Cardiac septum (tissue), 1 donor: ENCODE measurements at regions not wholly inside any gene's neighbourhood (a gene's known extent, or its start where the extent isn't known, plus 50 kb on each side); places are given as distances from the start of the nearest gene placed in this dataset.

Source experiments
- DNase-seq: peaks from one replicate; pipeline ENCODE4 v3.0.0-alpha.2; 2020; ENCODE audit warnings: low spot score
- intact Hi-C: fragments of 100-400 bp; cut with DNase I; formaldehyde crosslinking; loops from one replicate; pipeline ENCODE4 v1.14.0; 2022
- donor health status: DM: no; HTN: no; CAD: no.

DNA sequence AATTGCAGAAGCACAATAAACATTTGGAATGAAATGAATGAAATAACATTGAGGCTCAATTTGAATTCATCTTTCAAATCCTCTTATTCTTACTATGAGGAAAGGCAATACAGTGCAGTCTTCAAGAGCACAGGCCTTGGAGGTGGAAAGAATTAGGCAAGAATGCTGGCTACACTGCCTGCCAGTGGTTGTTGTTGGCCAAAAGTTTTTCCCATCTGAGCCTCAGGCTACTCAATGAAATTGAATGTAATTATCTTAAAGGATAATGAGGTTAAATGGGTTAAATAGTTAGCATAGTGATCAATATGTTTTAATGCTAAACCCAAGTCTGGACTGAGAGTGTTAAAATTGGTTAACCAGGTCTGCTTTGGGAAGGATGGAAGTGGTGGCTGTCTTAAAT is 140.9 kb downstream of the MBL2 start:
- intact Hi-C loops: no loop called here
- DNase-seq: no peak

DNA sequence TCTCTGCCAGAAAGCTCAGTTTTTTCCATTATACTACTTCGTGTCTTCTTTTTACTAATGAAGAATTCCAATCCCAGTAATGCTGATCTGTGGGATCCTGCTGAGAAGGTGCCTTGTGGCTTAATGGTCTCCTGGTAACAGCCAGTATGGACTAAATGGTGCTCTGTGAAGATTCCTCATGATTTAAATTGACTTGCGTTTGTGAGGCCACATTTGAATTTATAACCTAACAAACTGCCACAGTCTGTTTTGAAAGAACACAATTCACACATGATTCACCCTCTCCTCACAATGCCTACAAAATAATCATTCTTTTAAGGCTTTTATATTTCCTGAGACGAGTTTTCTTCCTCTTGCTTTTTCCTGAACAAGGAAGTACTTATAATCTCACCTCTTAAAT is 140.0 kb downstream of the MBL2 start:
- DNase-seq: no peak
- intact Hi-C loops: no loop called here

- intact Hi-C loops: no loop called here
These were observed 139.3 kb downstream of the MBL2 start for GRCh38 chr10:52633266-52633665.

DNA sequence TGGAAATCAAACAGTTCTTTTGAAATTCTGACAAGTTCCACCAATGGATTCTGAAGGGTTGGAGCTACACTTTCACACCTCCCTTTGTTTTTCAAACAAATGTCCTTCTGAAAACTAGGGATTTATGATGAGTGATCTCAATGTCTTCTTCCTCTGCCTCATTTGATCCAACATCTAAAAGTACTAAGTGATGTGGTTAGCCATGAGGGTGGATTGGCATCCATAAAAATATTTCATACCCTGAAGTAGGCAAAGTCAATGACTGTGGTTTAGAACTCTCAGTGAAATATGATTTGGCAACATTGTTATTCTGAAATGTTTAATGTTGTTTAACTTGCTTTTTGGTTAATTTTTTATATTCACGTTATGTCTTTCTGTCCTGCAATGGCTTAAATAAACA is 136.9 kb downstream of the MBL2 start:
- DNase-seq: no peak
- intact Hi-C loops: no loop called here

More at GRCh38 chr10:52633266-52633665, 139.3 kb downstream of the MBL2 start:
- no peak for DNase-seq

DNA sequence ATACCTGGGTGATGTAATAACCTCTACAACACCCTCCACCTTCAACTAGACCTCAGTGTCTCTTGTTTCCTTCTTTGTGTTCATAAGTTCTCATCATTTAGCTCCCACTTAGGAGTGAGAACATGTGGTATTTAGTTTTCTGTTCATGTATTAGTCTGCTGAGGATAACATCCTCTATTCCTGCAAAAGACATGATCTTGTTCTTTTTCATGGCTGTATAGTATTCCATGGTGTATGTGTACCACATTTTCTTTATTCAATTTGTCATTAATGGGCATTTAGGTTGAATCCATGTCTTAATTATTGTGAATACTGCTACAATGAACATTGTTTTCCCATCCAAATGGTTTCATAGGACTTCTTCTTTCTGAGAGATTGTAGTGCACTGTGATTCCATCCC is 135.7 kb downstream of the MBL2 start:
- intact Hi-C loops: no loop called here
- no peak for DNase-seq

DNA sequence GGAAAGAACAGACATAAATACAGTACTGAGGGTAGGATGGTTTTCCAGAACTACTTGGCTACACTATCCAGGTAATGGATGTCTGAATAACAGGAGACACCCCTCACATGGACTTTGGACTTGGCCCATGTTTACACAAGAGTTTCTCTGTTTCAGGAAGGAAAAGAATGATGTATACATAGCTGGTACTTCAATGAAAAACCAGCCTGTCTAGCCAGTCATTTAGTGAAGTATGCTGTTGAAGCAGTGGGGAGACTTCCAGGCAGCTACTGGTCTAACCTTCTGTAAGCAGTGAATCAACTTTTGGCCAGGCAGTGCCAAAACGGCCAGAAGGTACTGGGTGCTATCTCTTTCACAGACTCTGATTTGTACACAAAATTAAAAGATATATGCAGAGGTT is 135.0 kb downstream of the MBL2 start:
- no peak for DNase-seq
- intact Hi-C loops: no loop called here

DNA sequence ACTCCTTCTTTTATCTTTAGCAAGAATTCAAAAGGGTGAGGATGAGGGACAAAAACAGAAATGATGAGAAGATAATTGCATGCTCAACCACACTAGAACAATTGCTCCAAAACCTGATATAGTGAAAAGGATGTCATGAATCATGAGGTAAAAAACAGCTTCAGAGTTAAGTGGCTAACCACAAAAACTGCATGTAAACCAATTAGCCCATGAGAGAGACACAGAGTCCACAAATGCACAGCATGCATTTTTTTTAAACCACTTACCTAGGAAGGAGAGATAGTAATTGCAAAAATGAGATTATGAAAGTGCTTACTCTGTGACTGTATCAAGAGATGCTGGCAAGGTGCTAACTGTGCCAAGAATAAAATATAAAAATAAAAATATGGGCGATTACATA is 132.9 kb downstream of the MBL2 start:
- intact Hi-C loops: no loop called here
- DNase-seq: no peak

GRCh38 chr10:52642208-52642607 is 130.4 kb downstream of the MBL2 start:
- DNase-seq: no peak
- intact Hi-C loops: no loop called here

- intact Hi-C loops: loop anchor here (2.0 kb wide), 1 partner anchor 84 kb away; no protein-coding TSS in a partner anchor
- DNase-seq: no peak
These were observed 128.0 kb downstream of the MBL2 start for GRCh38 chr10:52644373-52645186.

GRCh38 chr10:52645187-52645758 is 127.3 kb downstream of the MBL2 start:
- DNase-seq: no peak
- intact Hi-C loops: loop anchor here (2.0 kb wide), 1 partner anchor 84 kb away; no protein-coding TSS in a partner anchor

DNA sequence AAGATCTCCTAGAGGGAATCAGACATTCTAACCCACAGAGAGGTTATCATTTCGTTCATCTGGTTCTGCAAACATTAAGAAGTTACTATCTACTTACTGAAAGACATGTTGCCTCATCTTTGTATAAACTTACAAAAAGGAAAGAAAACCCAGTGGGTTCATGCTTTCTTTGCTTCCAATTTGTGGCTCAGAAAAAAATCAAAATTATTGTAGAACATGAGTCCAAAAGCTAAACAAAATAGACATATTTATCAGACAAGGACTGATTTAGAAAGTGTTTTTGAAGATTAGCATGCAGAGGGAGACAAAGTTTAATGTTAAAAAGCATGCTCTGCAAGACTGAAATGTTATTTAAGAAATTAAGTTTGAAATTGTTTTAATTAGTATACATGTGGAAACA is 123.1 kb downstream of the MBL2 start:
- no peak for DNase-seq
- intact Hi-C loops: no loop called here

DNA sequence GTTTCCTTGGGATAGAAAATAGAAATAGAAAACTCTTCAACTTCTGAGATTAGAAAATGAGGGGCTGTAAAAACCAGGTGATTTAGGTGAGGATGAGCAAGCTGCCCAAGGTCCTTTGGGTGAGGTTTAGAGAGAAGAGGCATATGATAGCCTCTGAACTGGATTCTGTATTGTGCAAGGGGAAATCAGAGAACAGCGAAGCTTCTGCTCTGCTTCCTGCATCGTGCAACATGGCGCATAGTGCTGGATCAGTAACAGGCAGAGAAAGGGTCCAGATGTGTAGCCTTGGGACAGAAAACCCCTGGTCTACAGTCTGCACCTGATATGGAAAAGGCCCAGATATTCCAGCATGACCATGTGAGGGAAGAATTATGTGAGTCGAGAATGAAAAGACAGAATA is 121.7 kb downstream of the MBL2 start:
- no peak for DNase-seq
- intact Hi-C loops: no loop called here

DNA sequence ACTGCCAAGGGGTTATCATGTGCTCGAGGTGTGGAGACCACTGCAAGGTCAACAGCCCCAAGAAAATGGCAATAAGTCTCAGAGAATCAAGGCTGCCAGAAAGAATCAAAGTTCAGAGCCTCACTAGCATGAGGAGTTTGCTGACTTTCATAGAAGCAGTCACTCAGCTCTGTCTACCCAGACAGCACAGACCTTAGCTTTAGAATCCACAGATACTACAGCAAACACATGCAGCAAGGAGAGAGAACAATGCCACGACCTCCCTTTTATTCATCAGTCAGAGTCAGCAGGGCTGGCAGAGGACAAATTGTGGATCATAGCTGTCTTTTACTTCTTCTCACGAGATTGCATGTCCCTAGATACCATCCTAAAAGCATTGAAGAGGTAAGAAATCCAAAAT is 121.3 kb downstream of the MBL2 start:
- no peak for DNase-seq
- intact Hi-C loops: no loop called here

GRCh38 chr10:52652431-52653262 is 119.9 kb downstream of the MBL2 start:
- DNase-seq: no peak
- intact Hi-C loops: no loop called here

DNA sequence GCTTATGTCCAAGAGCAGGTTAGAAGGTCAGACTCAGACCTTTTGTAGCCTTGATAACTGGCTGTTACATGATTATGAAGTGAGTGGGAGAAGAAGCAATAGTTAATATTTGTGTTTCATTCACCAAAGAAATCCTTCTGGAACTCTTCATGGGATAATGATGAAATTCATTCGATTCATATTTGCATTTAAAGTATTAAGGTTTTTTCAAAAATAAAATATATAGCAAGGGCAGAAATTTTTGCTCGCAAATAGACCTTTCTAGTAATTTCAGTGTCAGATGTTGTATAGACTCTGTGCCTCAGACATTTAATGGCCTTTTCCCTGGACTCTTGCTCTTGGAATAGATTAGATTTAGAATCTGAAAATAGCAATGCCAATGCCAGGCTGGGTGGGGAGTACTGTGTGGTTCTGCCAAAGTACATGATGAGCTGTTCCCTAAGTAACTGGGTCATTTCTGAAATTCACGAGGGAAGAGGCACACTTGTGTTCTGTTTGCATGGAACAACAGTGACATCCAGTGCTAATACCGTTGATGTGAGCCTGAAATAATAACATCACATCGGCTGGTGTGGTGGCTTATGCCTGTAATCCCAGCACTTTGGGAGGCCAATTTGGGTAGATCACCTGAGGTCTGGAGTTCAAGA is 119.2 kb downstream of the MBL2 start:
- no peak for DNase-seq
- intact Hi-C loops: no loop called here

DNA sequence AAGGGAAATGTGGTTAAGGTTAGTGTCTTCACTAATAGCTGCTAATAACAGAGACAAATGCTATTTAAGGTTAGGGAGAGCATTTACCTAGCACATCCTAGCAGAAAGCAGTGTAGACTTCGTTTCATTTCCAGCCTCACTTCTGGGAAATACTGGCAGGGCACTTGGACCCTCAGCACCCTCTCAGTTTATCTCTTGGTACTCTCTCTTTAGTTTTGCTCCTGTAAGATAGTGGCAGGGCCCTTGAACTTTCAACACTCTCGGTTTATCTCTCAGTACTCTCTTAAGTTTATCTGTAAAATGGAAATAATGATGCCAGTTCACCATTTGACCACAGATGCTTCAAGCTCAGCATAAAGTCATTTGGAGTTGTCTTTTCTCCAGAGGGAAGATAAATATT is 118.4 kb downstream of the MBL2 start:
- DNase-seq: no peak
- intact Hi-C loops: no loop called here

DNA sequence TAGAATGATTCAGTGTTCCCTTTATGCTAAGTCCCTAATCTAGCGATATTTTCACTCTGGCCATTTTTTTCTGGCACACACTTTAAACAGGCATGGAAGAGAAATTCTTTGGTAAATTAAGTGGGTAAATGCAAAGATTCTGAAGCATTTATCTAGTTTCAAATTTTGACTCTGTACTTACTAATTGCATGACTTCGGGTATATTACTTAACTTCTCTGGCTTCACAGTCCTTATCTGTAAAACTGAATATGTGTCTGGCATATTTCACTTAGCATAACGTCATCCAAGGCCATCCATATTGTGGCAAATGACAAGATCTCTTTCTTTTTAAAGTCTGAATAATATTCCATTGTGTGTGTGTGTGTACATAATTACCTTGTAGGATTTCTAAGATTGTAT is 114.5 kb downstream of the MBL2 start:
- intact Hi-C loops: no loop called here
- no peak for DNase-seq

GRCh38 chr10:52659085-52659484 is 113.5 kb downstream of the MBL2 start:
- DNase-seq: no peak
- intact Hi-C loops: no loop called here

DNA sequence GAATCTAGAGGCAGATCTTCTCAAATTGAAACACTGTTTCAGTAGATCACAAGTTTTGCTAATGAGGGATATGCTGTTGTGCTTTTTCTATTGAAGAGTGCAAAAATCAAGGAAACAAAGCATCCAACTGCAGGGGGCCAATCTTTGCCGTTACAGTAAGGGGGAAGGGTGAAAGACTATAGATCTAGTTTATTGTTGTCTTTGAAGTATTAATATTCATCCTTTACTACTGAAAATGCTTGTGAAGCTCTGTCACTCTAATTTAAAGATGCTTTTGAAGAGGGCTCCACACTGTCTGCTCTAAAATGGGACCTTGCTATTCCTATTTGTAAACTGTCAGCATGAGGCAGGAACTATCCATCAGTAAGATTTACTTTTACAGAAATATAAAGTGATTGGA is 110.3 kb downstream of the MBL2 start:
- intact Hi-C loops: no loop called here
- DNase-seq: no peak

GRCh38 chr10:52663161-52663560 is 109.4 kb downstream of the MBL2 start:
- DNase-seq: no peak
- intact Hi-C loops: no loop called here
